NCI-H2171 treated with DMSO at 0.1 percent for 48 hours (cell line): ENCODE measurements at regions not wholly inside any gene's neighbourhood (a gene's known extent, or its start where the extent isn't known, plus 50 kb on each side); places are given as distances from the start of the nearest gene placed in this dataset.
"Not testable (repeated sequence)": the region's sequence is repeated elsewhere in the genome, so short reads cannot be mapped to it uniquely, and the experiment has no call there.

ENCODE experiments used
- DNase-seq: peaks from one replicate; lab custom pipeline; 2025; lab: John Stamatoyannopoulos, UW

DNA sequence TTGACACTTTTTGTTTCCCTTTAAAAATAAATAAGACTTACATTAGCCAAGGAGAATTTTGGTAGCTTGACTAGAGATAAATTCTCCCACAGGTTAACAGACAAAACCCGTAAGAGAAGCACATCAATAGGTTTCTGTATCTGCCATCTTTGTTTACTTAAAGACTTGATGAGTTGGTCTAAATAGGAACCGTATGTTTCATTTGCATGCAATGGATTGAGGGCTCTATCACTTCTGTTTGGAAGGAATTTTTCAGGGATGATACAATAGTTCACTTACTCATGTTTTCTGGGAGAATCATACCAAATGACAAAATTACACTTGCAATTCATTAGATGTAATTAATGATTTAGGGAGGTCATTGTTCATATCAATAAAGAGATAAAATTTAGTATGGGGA lies 631.5 kb upstream of the NR2F2 start:
- no peak for DNase-seq

DNA sequence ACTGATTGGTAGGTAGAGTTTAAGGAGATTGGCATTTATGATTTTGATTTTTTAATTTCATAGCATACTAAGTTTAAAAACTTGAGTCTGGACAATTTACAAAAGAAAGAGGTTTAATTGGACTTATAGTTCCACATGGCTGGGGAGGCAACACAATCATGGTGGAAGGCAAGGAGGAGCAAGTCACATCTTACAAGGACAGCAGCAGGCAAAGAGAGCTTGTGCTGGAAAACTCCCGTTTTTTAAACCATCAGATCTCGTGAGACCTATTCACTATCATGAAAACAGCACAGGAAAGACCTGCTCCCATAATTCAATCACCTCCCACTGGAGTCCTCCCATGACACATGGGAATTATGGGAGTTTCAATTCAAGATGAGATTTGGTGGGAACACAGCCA lies 630.9 kb upstream of the NR2F2 start:
- no peak for DNase-seq

DNA sequence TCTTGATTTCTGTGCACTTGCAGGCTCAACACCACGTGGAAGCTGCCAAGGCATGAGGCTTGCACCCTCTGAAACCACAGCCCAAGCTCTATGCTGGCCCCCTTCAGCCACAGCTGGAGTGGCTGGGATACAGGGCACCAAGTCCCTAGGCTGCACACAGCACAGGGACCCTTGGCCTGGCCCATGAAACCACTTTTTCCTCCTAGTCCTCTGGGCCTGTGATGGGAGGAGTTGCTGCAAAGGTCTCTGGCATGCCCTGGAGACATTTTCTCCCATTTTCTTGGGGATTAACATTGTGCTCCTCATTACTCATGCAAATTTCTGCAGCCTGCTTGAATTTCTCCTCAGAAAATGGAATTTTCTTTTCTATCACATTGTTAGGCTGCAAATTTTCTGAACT lies 629.8 kb upstream of the NR2F2 start:
- not testable (repeated sequence) for DNase-seq

DNA sequence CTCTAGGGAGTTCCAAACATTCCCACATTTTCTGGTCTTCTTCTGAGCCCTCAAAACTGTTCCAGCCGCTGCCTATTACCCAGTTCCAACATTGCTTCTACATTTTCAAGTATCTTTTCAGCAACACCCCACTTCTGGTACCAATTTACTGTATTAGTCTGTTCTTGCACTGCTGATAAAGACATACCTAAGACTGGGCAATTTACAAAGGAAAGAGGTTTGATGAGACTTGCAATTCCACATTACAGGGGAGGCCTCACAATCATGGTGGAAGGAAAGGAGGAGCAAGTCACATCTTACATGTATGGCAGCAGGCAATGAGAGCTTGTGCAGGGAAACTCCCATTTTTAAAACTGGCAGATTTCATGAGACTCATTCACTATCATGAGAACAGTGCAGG lies 629.1 kb upstream of the NR2F2 start:
- no peak for DNase-seq

DNA sequence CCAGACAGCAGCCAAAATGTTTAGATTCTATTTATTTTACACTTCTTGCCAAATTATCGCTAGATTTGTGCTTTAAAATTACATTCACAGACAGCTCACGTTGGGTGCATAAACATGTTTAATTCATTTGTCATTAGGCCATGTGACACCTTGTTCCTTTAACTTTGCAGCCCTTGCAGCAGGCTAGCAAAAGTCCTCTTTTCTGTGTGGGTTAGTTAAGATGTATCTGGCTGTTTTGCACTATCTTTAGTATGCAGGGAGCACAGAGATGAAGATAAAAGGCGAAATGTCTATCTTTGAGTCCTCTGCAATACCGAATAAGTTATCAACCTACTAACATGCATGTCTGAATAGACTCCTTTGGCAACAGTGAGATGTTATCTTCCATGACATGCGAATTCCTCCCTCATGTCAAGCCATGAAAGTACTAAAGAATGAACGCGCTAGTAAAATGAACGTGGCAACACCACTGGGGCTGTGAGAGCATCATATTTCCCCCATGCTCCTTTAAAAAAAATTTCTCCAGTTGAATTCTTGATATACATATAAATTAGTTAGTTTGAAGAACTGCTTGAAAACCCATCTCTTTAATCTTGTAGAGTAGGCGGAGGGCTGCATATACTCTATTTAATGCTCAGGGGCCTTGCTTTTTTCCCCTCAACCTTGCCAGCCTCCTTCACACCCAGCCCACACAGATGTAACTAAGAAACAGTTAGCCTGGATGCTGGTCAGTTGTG lies 620.4 kb upstream of the NR2F2 start:
- DNase-seq = no peak

DNA sequence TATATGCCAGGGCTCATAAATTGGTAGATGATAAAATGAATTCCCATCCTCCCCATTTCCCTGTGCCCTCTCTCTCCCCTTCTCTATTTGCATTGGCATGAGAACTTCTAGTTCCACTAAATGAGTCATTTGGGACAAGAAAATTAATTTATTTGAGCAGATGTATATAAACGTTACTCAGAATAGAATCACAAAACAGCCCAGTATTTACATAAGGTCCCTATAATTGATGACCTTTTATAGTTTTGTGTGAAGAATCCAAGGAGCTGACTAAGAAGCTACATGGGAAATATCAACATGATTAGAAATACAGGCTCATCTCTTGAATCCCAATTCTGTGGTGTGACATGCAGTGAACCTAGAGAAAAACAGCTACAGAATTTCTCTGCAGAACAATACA lies 617.7 kb upstream of the NR2F2 start:
- no peak for DNase-seq

DNA sequence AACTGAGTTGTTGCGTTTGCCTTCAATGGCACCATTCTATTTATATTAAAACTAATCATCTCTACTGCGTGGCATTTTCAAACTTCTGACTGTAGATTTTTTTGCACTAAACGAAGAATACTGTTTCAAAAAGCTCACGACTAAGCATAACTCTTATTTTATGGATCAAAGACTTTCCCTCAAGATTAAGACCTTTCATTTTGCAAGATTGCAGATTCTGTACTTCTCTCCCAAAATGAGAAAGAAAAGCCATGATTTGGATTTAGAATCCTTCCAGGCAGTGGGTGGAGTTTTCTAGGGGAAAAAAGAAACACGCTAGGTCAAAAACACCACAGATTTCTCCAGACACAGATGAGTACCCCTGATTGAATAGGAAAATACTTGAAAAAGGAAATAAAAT lies 617.2 kb upstream of the NR2F2 start:
- DNase-seq = no peak

DNA sequence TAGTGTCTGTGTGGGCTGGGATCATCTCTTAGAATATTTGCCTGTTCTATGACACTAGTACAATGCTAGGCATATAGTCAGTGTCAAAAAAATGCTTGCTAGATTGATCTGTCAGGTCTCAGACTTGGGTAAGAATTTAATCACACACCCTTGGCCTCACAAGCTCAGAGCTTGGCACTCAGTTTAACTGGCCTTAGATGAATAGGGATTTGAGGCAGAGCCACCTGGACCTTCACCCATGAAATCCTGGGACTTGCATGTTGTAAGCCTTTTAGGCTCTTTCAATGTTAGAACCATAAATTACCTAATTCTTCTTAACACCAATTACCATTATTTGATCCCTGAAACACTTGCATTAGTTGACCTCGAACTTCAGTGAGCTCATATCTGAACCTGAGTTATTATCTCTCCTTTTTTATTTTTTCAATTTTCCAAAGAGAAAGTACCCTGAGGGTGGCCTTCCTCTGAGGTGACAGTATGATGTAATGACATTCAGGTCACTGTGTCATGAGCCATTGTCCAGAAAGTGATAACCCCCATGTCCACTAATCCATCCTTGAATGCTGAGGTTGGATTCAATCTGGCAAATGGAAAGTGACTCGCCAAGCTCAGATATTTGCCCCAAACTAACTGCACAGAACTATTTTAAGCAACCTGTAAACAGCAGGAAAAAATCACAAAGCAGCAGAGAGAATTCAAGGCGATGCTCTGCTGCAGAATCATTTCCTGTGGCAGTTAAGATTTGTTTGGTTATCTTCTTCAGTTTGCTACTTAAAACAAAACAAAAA lies 615.2 kb upstream of the NR2F2 start:
- DNase-seq = no peak

DNA sequence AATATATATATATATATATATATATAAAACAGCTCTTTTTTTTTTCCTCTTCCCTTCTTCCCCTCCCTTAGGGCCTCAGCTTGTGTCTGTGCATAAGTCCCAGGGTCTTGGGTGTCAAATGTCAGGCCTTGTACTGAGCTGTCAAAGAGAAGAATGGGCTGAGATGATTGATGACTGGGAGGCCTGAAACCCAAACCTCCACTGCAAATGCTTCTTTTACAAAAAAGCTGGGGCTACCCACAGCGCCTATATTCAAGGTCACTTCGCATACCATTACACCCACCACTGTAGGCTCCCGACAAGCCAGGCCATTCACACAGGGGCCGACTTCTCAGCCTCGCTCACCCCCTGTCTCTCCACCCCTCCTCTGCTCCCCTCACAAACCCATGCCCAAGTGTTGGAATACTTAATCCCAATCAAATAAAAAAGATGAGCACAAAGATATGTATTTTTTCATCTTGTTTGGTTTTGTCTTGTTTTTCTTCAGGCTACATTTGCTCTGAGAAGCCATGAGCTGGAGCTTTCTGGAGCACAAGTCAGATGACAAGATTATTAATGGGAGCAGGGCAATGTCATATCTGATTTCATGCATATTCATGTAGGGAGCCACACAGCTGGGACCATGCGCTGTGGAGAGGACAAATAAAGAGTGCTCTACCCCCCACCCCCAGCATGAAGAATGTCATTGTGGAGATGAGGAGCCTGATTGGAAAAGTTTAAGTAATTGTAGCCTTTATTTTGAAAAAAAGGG lies 614.4 kb upstream of the NR2F2 start:
- peak; percentile 46 for DNase-seq

DNA sequence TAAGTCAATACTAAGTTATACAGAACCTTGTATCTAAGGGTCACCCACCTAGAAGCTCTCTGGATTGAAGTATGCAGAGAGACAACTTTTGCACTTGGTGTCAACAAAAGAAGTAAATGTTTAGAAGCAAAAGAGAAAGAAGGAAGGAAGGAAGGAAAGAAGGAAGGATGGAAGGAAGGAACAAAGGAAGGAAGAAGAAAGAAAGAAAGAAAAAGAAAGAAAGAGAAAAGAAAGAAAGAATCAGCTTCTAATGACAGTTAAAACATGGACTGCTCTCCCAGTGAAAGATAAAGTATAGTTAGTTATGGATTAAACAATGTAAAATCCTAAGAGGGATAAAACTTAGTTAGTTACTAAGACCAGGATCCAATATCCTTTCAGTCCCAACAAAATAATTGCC lies 613.8 kb upstream of the NR2F2 start:
- DNase-seq = no peak

DNA sequence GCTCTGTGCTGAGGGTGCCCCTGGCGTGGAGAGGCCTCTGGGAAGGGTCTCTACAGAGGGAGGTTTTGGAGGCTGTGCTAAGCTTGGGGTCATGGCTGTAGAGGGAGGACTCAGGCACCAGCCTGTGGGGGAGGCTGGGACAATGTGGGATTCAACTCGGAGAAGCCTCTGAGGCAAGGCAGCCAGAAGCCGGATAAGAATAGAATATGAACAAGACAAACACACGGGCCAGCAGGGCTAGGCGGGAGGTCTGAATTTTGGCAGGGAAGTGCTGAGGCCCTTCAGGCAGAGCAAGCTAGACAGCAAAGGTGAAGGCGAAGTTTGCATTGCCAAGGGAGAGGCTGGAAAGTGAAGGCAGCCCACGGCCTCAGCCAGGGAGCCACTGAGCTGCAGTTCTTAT lies 612.1 kb upstream of the NR2F2 start:
- DNase-seq = no peak

DNA sequence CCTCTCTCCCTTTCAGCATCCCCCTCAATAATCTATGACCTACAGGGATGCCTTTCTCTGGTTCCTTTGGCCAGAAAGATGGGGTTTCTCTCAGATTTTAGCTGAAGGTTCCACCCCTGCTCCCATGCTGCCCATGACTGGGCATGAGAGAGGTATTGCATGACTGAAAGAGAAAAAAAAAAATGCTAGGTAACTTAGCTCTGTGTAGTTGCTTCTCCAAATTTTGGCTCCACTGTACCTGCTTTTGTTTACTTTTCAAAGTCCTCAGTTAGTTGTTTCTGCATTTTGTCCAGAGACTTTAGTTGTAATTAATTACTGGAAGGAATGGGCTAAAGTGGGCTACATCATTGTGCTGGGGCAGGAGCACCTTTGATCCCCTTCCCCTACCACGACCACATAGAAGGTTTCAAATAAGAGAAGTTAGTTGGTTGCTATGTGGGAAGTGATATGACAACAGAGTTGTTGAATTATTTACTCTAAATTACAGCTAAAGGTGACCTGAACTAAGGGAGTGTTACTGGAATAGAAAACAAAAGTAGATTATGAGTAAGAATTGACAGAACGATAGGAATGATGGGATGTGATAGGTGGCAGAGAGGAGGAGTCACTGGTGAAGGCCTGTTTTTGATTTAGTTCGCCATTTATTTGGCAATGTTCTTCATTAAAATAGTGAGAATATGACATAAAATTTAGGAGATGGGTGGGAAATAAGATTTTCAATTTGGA lies 605.4 kb upstream of the NR2F2 start:
- DNase-seq = no peak

DNA sequence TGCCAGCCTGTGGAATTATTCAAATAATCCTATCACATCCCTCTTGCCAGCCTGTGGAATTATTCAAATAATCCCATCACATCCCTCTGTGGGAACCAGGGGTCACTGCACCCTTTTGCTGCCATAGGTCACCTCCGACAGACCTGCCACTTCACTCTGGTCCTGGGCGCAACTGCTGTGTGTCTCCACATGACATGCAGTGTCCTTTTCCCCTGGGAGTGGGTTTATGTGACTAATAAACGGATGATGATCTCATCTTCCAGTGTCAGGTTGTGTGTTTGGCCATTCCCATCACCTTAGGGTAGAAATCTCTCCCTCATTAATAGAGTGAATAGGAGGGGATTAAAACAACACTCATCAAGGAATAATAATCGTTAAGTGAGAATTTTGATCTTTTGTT lies 603.6 kb upstream of the NR2F2 start:
- no peak for DNase-seq

DNA sequence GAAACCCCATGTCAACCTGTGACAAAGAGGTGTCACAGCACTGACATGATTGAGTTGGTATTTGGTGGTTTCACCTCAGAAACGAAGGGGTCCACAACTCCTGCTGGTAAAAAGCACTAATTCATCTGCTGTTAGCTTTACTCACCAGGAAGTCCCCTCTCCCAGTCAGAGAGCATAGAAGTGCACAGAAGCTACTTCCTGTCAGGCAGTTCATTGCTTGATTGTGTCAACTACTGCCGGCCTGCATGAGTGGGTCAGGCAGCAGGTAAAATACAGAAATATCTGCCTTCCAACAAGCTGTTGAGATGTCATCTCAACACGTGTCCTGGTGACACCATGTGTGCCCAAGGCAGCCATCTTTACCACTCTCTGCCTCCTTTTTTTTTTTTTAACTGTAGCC lies 596.6 kb upstream of the NR2F2 start:
- no peak for DNase-seq

DNA sequence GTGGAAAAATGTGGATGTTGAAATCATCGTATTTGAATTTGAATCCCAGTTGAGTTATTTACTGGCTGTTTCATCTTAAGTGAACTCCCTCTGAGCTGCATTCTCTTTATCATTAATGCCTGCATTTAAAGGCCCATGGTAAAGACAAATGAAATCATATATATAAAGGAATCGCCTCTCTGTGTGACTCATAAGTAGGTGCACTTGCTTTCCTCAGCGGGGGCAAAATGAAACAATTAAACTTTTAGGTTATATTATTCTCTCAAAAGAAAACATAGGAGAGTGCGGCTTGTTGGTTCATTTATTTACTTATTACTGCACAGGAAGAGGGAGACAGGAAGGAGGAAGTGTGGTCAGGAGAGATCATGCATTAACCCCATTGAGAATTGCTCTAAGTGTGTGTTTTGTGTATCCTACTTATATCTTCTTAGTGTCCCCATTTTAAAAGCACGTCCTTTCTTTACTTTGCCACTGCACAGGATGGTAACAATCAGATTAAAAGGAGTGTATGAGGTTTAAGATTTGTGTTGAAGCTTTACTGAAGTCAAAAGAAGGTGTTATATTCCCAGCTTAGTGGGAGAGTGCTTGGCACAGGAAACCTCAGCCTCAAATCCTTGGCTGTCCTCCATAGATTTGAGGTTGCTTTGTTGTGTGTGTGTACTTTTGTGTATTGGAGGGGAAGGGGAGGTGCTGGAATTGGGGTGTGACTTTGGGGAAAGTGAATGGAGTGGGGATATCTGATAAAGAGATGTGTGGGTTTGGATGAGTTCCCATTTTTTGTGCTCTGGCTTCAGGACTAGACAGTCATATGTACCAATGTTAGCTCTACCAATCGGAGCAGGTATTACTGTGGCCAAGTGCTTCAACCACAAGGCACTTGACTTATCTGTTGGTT lies 595.8 kb upstream of the NR2F2 start:
- no peak for DNase-seq

DNA sequence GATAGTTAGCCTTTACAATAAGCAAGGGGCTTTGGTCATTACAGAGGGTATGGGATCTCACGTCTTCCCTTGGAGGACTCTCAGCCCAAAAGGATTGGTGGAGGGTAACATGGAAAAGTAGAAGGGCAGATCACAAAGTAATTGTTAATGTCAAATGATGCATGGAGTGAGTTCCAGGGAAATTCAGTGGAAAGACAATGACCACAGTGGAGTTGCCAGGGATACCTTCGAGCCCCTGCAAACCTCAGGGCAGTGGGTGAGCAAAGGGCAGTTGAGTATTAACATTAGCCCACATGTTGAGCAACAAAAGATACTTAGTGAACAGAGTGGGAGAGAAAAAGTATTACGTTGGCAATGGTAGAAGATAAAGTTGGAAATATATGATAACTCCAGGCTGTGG lies 593.4 kb upstream of the NR2F2 start:
- no peak for DNase-seq

DNA sequence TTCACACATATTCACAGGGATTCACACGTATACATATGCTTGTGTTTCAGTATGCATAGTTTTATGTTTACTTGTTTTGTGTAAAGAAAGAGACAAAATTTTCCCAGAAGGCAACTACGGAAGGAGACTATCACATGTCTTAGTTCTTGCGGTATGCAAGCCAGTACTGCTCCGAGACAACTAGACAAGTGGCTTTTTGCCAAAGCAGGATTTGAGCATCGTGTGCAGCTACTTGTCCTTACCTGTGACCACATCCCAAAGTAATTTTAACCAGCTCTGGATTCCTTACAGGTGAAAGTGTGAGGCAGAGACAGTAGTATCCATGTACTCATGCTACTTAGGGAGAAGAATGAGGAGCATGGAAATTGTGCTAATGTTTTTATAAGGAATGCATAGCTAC lies 591.4 kb upstream of the NR2F2 start:
- no peak for DNase-seq

DNA sequence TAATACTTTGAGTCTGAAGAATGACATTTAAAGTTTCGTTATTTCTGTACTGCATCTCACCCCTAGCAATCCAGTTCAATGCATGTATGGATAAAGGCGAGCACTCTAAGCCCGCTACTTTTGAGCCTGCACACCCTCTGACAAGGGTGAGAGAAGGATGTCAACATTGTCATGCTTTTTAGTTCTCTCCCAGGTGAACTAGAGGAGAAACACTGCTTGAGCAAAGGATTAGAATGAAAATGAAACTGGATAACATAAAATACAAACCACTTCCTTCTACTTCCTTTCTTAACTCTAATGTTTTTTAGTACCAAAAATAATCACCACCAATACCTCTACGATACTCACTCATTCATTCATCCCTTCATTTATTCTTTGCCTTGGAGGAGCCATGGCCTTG lies 588.7 kb upstream of the NR2F2 start:
- no peak for DNase-seq

DNA sequence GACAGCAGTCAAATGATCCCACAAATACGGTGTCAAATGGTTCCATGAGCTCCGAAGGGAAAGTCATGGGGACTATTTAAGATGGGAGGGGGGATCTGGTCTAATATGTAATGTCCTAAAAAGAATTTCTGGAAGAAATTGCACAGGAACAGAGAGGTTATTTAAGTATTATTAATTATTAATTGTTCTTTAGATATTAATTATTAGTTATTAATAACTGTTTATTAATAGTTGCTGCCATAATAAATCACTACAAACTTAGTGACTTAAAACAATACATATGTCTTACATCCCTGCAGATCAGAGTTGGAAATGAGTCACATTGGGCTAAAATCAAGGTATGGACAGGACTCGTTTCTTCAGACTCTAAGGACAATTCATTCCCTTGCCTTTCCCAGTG lies 588.2 kb upstream of the NR2F2 start:
- DNase-seq = no peak

DNA sequence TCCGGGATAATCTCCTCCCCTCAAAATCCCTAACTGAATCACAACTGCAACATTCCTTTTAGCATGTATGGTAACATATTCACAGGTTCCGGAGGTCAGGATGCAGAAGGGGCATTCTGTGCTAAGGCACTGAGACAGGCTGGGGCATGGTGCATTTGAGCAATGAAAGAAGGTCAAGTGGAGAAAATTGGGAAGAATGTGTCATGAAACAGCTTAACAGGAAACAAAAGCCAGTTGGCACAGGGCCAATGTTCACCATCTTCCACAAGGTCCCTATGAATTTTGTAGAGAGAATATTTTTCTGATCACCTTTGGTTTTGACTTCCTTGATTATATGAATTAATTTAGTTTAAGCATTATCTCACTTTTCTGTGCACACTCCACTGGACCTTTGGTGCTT lies 587.7 kb upstream of the NR2F2 start:
- DNase-seq = no peak

DNA sequence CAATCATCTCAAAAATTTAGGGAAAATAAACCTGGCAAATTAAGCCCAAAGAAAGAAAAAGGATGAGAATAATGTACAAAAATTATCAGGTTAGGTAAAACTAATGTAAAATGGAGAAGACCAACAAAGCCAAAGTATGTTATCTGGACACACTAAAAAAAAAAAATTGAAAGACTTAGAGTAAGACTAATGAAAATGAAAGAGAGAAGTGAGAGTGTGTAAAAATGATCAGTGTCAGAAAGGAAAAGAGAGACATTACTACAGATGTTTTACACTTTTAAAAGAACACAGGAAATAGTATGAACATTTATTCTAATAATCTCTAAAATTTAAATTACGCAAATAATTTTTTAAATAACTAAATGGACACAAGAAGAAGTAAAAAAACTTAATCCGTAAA lies 573.3 kb upstream of the NR2F2 start:
- no peak for DNase-seq
